SK-N-SH (cell line): ENCODE measurements at regions not wholly inside any gene's neighbourhood (a gene's known extent, or its start where the extent isn't known, plus 50 kb on each side); places are given as distances from the start of the nearest gene placed in this dataset.

Experiments
- CTCF ChIP-seq: fragments of 200-600 bp; sonication (generic); IDR thresholded peaks from 2 replicates; pipeline ENCODE4 v1.6.1; 2017; ENCODE audit warnings: antibody characterized with exemption, mild to moderate bottlenecking, moderate library complexity
- EP300 ChIP-seq, 2 experiments: IDR thresholded peaks; 2 replicates each; pipeline versions ENCODE4 v1.4.0 to v1.6.1; 2012; ENCODE audit warnings: borderline replicate concordance in 1 of 2, low read depth in 1 of 2, low read length in 1 of 2
- FOXJ3 ChIP-seq: sonication (generic); formaldehyde crosslinking; IDR thresholded peaks from 2 replicates; pipeline ENCODE4 v1.5.1; 2020; ENCODE audit warnings: mild to moderate bottlenecking, missing genetic modification reagents
- FOXM1 ChIP-seq: IDR thresholded peaks from 2 replicates; pipeline ENCODE4 v1.4.0; 2012; ENCODE audit warnings: low read depth, mild to moderate bottlenecking
- GABPA ChIP-seq: IDR thresholded peaks from 2 replicates; pipeline ENCODE4 v1.4.0; 2012; ENCODE audit warnings: low read depth, mild to moderate bottlenecking
- IRF3 ChIP-seq: fragments of 150-350 bp; IDR thresholded peaks from 2 replicates; pipeline ENCODE4 v1.6.1; 2016; ENCODE audit warnings: mild to moderate bottlenecking, low read depth, low read length
- MAX ChIP-seq: IDR thresholded peaks from 2 replicates; pipeline ENCODE4 v1.4.0; 2012; ENCODE audit warnings: low read depth
- NFIC ChIP-seq: IDR thresholded peaks from 2 replicates; pipeline ENCODE4 v1.4.0; 2012; ENCODE audit warnings: borderline replicate concordance
- POLR2AphosphoS5 ChIP-seq: IDR thresholded peaks from 2 replicates; pipeline ENCODE4 v1.6.1; 2012; ENCODE audit warnings: low read depth, low read length
- RAD21 ChIP-seq: IDR thresholded peaks from 2 replicates; pipeline ENCODE4 v1.6.1; 2012; ENCODE audit warnings: mild to moderate bottlenecking, low read length
- SIN3A ChIP-seq: IDR thresholded peaks from 2 replicates; pipeline ENCODE4 v1.6.1; 2012; ENCODE audit warnings: low read depth, mild to moderate bottlenecking, low read length, moderate library complexity, borderline replicate concordance
- TF ChIP-seq, protein P1 (sequence below): IDR thresholded peaks from 2 replicates; pipeline ENCODE4 v1.4.0; 2012; ENCODE audit warnings: low read depth, borderline replicate concordance

- TF ChIP-seq MAX (no peak), FOXJ3 (no peak), IRF3 (no peak), EP300 (IDR thresholded peaks at IDR 0.05; ENCODE audit: borderline replicate concordance in 1 of 2, low read depth in 1 of 2, low read length in 1 of 2) (no peak), CTCF (no peak), NFIC (no peak), POLR2AphosphoS5 (no peak), RAD21 (no peak), SIN3A (no peak), GABPA (no peak), FOXM1 (no peak)
- TF ChIP-seq, protein P1, sequence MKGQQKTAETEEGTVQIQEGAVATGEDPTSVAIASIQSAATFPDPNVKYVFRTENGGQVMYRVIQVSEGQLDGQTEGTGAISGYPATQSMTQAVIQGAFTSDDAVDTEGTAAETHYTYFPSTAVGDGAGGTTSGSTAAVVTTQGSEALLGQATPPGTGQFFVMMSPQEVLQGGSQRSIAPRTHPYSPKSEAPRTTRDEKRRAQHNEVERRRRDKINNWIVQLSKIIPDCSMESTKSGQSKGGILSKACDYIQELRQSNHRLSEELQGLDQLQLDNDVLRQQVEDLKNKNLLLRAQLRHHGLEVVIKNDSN: no peak
Observed at GRCh38 chr9:16987026-16987425, 116.6 kb upstream of the BNC2 start.
